Glomerular visceral epithelial cell (primary cell): ENCODE measurements at regions not wholly inside any gene's neighbourhood (a gene's known extent, or its start where the extent isn't known, plus 50 kb on each side); places are given as distances from the start of the nearest gene placed in this dataset.
"Not testable (repeated sequence)": the region's sequence is repeated elsewhere in the genome, so short reads cannot be mapped to it uniquely, and the experiment has no call there.

ENCODE experiments used
- DNase-seq: peaks from one replicate; pipeline ENCODE4 v3.0.0-alpha.2; 2016; ENCODE audit errors: extremely low spot score

GRCh38 chr15:63434576-63435186 lies 53.0 kb upstream of the CA12 start:
- no peak for DNase-seq

- DNase-seq, result no peak
Measured at GRCh38 chr15:63435204-63435820, 53.7 kb upstream of the CA12 start.

- no peak for DNase-seq
Measured at GRCh38 chr15:63436341-63436740, 54.7 kb upstream of the CA12 start.

GRCh38 chr15:63436872-63437375 lies 55.3 kb upstream of the CA12 start:
- DNase-seq, result peak; percentile 81

- DNase-seq, result peak; percentile 27
Measured at GRCh38 chr15:63439536-63440264, 58.1 kb upstream of the CA12 start.

- DNase-seq, result no peak
Measured at GRCh38 chr15:63440265-63440648, 58.6 kb upstream of the CA12 start.

- DNase-seq, result no peak
Measured at GRCh38 chr15:63440756-63441155, 59.1 kb upstream of the CA12 start.

GRCh38 chr15:63441266-63441665 lies 59.6 kb upstream of the CA12 start:
- no peak for DNase-seq

- DNase-seq, result no peak
Measured at GRCh38 chr15:63442080-63442479, 60.4 kb upstream of the CA12 start.

GRCh38 chr15:63444611-63445010 lies 59.8 kb upstream of the USP3 start:
- no peak for DNase-seq

GRCh38 chr15:63446255-63446654 lies 58.1 kb upstream of the USP3 start:
- DNase-seq, result no peak

- DNase-seq, result no peak
Measured at GRCh38 chr15:63447017-63447676, 57.2 kb upstream of the USP3 start.

GRCh38 chr15:63448266-63448665 lies 56.1 kb upstream of the USP3 start:
- DNase-seq, result no peak

GRCh38 chr15:63448872-63449555 lies 55.4 kb upstream of the USP3 start:
- DNase-seq, result not testable (repeated sequence)

- no peak for DNase-seq
Measured at GRCh38 chr15:63449731-63450130, 54.7 kb upstream of the USP3 start.

- no peak for DNase-seq
Measured at GRCh38 chr15:63450884-63451225, 53.5 kb upstream of the USP3 start.

- no peak for DNase-seq
Measured at GRCh38 chr15:63451671-63452315, 52.6 kb upstream of the USP3 start.

- no peak for DNase-seq
Measured at GRCh38 chr15:63452552-63453136, 51.7 kb upstream of the USP3 start.

GRCh38 chr15:63453186-63453905 lies 51.0 kb upstream of the USP3 start:
- no peak for DNase-seq

- DNase-seq, result no peak
Measured at GRCh38 chr15:63454503-63455211, 49.7 kb upstream of the USP3 start.
